Brain microvascular endothelial cell (primary cell): ENCODE measurements at regions not wholly inside any gene's neighbourhood (a gene's known extent, or its start where the extent isn't known, plus 50 kb on each side); places are given as distances from the start of the nearest gene placed in this dataset.
"Not testable (repeated sequence)": the region's sequence is repeated elsewhere in the genome, so short reads cannot be mapped to it uniquely, and the experiment has no call there.

Experiments used
- DNase-seq: peaks from one replicate; pipeline ENCODE4 v3.0.0-alpha.2; 2020
- H3K27ac ChIP-seq: fragments of 250-450 bp; sonication (Bioruptor Pico); 2 replicates; pipeline ENCODE4 v1.5.1; 2020; ENCODE audit warnings: mild to moderate bottlenecking, moderate library complexity
- H3K27me3 ChIP-seq: fragments of 250-450 bp; sonication (Bioruptor Pico); replicated peaks from 2 replicates; pipeline ENCODE4 v1.5.1; 2020; ENCODE audit warnings: mild to moderate bottlenecking
- H3K36me3 ChIP-seq: fragments of 250-450 bp; sonication (Bioruptor Pico); replicated peaks from 2 replicates; pipeline ENCODE4 v1.5.1; 2020; ENCODE audit warnings: mild to moderate bottlenecking
- H3K4me3 ChIP-seq: 2 replicates; pipeline ENCODE4 v1.5.1; 2011; ENCODE audit warnings: low read depth, mild to moderate bottlenecking, control low read depth, low read length, moderate library complexity
- in situ Hi-C: cut with HindIII; loops from 2 replicates; pipeline ENCODE4 v1.10.0; 2017; ENCODE audit warnings: low sequenced_read_pairs, low pct_ligation_motif_present

GRCh38 chr1:120297345-120297953 is 117.4 kb upstream of the NBPF8 start:
- H3K4me3 ChIP-seq, in situ Hi-C loops, DNase-seq, H3K27ac ChIP-seq, H3K36me3 ChIP-seq, H3K27me3 ChIP-seq: not testable (repeated sequence)

- H3K36me3 ChIP-seq, in situ Hi-C loops, DNase-seq, H3K27me3 ChIP-seq, H3K27ac ChIP-seq, H3K4me3 ChIP-seq: not testable (repeated sequence)
These were observed 113.8 kb upstream of the SEC22B start for GRCh38 chr1:120290105-120290504.

DNA sequence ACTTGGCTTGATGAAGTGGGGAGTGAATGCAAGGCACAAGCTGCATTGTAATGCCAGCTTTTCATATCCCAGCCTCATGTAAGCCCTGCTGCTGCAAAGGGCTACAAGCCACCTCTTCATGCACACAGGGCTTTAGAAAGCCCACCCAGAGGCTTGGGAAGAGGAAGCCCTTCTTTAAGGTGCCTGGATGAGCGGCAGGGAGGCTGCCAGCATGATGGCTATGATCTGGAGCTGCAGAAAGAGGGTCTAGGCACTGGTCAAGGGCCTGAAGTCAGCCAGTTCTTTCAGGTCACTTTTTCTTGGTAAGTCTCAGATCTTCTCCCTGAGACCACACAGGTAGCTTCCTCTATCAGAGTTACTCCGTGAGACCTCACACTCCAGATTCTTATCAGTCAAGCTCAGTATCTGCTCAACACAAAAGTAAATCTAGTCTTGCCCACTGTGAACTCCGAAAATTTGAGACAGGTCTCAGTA is 113.3 kb upstream of the SEC22B start:
- H3K27ac ChIP-seq, H3K27me3 ChIP-seq, H3K36me3 ChIP-seq, in situ Hi-C loops, DNase-seq, H3K4me3 ChIP-seq: not testable (repeated sequence)

GRCh38 chr1:120288814-120289600 is 112.7 kb upstream of the SEC22B start:
- in situ Hi-C loops: not testable (repeated sequence)

GRCh38 chr1:120288167-120288566 is 111.8 kb upstream of the SEC22B start:
- H3K27ac ChIP-seq, H3K36me3 ChIP-seq, H3K4me3 ChIP-seq, in situ Hi-C loops, H3K27me3 ChIP-seq, DNase-seq: not testable (repeated sequence)

More at GRCh38 chr1:120288814-120289600, 112.7 kb upstream of the SEC22B start:
- not testable (repeated sequence) for H3K36me3 ChIP-seq, H3K27me3 ChIP-seq, H3K4me3 ChIP-seq, DNase-seq, H3K27ac ChIP-seq

GRCh38 chr1:120282744-120283464 is 106.6 kb upstream of the SEC22B start:
- H3K36me3 ChIP-seq, DNase-seq, H3K27ac ChIP-seq, H3K27me3 ChIP-seq, H3K4me3 ChIP-seq, in situ Hi-C loops: not testable (repeated sequence)

DNA sequence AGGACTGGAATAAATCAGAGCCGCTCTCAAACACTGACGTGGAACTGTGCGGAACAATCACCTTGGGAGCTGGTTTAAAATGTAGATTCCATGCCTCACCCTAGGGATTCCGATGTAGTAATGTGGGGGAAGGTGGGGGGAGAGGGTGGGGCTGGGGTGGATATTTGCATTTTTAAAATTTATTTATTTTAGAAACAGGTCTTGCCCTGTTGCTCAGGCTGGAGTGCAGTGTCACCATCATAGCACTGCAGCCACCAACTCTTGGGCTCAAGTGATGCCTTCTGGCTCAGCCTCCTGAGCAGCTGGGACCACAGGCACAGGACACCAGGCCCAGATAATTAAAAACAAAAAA is 101.9 kb upstream of the SEC22B start:
- H3K27ac ChIP-seq, DNase-seq, H3K4me3 ChIP-seq, H3K27me3 ChIP-seq, H3K36me3 ChIP-seq, in situ Hi-C loops: not testable (repeated sequence)

- H3K27ac ChIP-seq, in situ Hi-C loops: not testable (repeated sequence)
These were observed 101.3 kb upstream of the SEC22B start for GRCh38 chr1:120277428-120278258.

GRCh38 chr1:120276710-120277109 is 100.4 kb upstream of the SEC22B start:
- H3K27ac ChIP-seq, H3K27me3 ChIP-seq, DNase-seq, H3K36me3 ChIP-seq, H3K4me3 ChIP-seq, in situ Hi-C loops: not testable (repeated sequence)

More at GRCh38 chr1:120277428-120278258, 101.3 kb upstream of the SEC22B start:
- H3K4me3 ChIP-seq, H3K36me3 ChIP-seq, H3K27me3 ChIP-seq, DNase-seq: not testable (repeated sequence)

GRCh38 chr1:120274438-120274837 is 98.1 kb upstream of the SEC22B start:
- H3K4me3 ChIP-seq, H3K27me3 ChIP-seq, DNase-seq, in situ Hi-C loops, H3K36me3 ChIP-seq, H3K27ac ChIP-seq: not testable (repeated sequence)

DNA sequence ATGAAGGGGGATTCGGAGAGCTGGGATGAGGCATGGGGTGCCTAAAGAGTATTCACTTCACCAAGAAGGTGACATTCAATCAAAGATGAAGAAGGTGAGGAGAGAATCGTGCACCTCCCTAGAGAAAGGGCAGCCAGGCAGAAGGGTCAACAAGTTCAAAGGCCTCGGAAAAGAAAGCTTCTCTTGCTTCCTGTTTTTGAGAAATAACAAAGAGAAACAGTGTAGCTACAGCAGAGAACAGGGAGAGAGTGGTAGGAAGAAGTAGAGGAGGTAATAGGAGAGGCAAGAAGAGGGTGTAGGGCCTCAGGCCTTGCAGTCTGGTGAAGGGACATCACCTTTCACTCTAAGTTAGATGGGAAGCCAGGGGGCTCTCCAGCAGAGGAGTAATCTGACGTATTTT is 97.0 kb upstream of the SEC22B start:
- in situ Hi-C loops, DNase-seq, H3K27ac ChIP-seq, H3K4me3 ChIP-seq, H3K27me3 ChIP-seq, H3K36me3 ChIP-seq: not testable (repeated sequence)

DNA sequence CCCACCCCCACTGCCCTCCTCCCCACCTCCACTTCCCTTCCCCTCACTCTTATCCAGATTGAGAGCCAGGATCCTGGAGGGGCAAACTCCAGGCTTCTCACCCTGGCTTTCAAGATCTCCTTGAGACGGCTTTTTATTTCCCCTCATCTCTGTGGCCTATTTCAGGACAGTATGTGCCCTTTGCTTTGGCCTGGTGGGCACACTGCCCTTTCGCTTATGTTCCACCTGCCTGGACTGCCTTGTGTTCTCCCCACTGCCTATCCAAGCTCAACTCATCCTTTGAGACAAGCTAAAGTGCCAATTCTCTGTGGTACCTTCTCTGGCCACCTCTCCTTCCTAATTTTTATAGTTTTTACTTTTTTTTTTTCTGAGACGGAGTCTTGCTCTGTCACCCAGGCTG is 95.9 kb upstream of the SEC22B start:
- H3K4me3 ChIP-seq, in situ Hi-C loops, H3K36me3 ChIP-seq, H3K27me3 ChIP-seq, H3K27ac ChIP-seq, DNase-seq: not testable (repeated sequence)

GRCh38 chr1:120271561-120272221 is 95.4 kb upstream of the SEC22B start:
- H3K27ac ChIP-seq, H3K36me3 ChIP-seq, H3K27me3 ChIP-seq, H3K4me3 ChIP-seq, DNase-seq, in situ Hi-C loops: not testable (repeated sequence)
